Activated CD8-positive, alpha-beta memory T cell treated with anti-CD3 and anti-CD28 coated beads for 4 hours (primary cell): ENCODE measurements at regions not wholly inside any gene's neighbourhood (a gene's known extent, or its start where the extent isn't known, plus 50 kb on each side); places are given as distances from the start of the nearest gene placed in this dataset.

Source experiments
- DNase-seq, 2 donors: peaks; one replicate each; pipeline ENCODE4 v3.0.0-alpha.2; 2020; ENCODE audit warnings: low read depth in 2 of 2

DNA sequence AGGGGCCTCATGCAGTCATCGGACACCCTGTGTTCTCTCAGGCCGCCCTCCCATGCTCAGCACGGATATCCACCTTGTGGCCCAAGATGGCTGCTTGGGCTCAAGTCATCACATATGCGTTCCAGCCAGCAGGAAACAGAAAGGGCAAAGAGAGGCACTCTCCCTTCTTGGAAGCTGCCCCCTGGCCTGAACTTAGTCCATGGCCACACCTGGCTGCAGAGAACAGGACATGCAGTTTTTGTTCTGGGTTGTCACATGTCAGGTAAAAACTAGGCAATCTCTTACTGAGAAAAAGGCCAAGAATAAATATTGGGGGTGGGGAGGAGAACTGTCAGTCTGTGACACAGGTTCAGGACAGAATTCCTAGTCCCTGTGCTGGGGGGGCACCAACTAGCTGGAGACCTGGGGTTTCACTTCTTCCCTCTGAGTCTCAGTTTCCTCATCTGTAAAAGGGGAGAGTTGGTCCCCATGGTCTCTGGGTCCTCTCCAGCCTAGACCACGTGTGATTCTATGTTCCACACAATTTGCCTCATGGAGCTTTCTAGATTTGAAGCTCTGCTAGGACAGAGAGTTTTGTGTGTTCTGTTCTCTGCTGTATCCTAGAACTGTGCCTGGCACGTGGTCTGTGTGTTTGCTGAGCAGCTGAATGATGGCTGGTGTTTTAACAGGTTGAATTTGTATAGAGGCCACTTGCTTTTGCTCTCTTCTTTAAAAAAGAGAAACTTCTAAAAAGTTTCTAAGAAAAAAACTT, 107.2 kb upstream of the ANO1 start:
- DNase-seq, result no peak

DNA sequence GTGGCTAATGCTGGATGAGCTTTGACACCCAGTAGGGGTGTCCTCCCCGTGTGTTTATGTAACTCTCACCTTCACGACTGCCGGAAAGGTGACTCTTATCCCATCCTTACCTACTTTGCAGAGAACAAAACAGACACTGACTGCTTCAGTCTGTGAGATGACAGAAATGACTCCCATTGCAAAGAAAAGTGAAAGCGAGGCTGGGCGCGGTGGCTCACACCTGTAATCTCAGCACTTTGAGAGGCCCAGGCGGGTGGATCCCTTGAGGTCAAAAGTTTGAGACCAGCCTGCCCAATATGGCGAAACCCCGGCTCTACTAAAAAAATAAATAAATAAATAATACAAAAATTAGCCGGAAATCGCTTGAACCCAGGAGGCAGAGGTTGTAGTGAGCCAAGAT, 106.4 kb upstream of the ANO1 start:
- DNase-seq, result no peak

GRCh38 chr11:69972351-69972802, 105.7 kb upstream of the ANO1 start:
- DNase-seq, result no peak

DNA sequence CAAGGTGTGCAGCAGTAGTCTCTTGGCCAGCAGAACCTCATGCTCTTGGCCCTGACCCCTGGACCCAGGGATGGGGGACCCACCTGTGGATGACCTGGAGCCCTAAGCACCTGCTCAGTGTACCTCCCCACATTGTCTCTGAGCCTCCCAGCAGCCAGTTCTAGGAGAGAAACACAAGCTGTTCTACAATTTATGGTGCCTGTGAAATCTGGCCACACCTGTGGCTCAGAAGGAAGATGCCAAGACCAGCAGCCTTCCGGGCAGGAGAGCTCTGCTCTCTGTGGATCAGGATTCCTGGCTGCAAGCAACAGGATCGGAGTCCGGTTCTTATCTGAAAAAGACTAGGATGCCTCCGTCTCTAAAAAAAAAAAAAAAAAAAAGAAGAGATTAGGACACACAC, 103.6 kb upstream of the ANO1 start:
- no peak for DNase-seq

DNA sequence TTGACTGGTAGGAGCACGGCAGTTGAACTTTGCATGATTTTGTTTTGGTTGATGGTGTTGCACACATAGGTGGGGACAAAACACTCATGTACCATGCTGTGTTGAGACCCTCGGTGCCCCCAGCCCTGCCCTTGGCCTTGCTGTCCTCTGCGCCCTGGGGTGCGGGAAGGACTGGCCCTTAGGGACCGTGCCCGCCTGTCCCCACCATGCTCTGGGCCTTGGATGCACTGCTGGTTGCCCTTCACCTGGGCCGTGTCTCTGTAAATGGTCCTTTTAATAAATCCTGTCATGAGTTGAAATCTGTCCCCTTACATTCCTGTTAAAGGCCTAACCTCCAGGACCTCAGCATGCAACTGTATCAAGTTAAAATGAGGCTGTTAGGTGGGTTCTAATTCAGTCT, 102.3 kb upstream of the ANO1 start:
- DNase-seq, result no peak

GRCh38 chr11:69976794-69977193, 101.3 kb upstream of the ANO1 start:
- no peak for DNase-seq

DNA sequence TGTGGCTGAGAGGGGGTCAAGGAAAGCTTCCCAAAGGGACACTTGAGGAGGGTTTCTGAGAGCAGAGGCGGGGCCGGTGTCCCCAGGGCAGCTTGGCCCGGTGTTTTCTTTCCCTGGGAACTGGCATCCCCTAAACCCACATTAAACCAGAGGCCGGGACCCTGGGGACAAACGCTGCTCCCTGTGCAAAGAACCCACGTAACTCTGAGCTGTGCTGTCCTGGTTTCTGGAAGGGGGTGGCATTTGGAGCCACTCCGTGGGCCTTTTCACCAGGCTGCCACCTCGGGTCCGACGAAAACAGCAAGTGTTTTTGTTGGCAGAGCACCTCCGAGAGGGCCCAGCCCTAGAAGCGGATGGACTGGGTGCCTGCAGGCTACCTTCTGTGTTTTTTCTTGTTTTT, 100.2 kb upstream of the ANO1 start:
- DNase-seq, result no peak

DNA sequence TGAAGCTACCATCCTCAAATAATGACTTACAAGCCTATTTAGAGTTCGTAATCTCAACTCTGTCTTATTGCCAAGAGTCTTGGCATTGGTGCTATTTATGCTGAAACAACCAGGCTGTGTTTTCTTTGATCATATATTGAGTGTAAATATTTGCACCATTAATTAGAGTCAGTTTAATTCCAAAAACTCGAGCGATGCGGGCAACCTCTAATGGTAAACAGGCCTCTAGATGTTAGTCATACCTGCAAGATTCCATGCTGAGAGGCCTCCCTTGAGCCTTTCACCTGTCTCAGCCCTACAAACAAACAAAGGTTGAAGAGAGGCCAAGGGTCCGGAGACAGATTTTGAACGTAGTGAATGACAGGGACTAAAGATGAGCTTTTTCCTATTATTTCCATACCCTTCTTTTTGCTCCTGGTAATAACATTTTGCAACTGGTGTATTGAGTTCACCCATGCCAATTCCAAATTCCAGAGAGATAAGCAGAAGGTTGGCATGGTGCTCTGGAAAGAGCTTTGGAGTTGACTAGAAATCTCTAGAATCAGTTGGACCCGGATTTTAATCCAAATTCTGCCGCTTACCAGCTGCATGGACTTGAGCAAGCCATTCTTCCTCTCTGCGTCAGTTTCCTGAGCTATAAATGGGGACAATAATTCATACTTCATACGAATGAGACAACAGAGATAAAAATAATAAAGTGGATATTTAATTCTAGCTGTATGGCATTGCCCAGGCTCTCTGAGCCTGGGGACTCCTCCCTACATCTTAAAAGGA, 99.1 kb upstream of the ANO1 start:
- DNase-seq, result no peak

DNA sequence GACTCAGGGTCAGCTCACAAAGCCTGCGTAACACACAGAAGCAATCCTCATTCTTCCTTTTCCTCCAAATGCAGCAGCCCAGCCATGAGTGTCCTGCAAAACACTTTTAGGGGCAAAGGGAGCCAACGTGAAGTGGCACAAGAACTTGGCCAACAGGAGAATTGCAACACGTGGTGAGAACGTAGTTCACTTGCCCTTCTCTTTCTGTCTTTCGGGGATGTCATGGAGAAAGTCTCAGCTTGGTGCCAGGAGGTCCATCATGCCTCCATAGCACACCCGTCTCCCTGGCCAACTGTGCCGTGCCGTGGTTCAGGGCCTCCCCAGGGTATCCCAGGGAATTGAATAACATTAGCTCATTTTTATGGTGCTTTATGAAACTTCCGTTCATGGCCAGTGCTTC, 98.5 kb upstream of the ANO1 start:
- DNase-seq, result no peak

DNA sequence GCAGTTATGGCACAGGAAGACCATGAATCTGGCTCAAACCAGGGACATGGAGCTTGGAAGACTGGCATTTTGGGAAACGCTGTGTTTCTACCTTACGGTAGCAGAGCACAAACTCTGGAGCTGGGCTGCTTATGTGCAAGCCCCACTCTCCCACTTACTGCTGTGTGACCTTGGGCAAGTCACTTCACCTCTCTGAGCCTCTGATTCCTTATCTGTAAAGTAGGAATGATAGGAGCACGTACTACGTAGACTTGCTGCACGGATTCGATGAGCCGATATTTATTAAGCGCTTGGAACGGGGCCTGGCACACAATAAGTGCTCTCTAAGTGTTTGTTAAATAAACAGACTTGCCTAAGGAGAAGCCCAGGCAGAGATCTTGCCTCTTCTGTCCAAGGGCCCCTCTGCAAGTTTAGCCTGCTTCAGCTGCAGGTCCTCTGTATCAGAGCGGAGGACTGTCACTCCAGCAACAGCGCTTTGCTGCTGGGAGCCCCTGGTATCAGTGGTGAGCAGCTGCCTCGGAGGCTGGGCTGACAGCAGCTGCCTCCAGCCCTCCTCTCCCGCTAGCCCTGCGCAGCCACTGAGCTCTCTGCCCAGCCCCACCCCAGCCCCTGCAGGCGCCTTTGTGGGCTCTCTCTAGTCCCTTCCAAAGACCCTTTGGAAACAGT, 96.9 kb upstream of the ANO1 start:
- DNase-seq, result no peak

- DNase-seq, result no peak
These were observed 95.2 kb upstream of the ANO1 start for GRCh38 chr11:69982690-69983570.

DNA sequence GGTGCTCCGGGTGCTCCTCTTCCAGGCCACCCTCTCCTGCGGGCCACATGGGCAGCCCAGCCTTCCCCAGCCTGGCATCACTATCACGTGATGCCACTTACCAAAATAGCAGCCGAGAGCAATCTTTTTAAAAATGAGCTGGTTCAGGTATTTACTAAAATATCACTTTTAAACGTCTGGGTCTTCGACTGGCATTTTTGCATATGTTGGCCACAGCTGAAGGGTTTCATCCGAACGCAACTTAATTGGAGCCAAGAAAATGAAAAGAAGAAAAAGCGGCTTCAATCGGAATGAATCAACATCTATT, 94.6 kb upstream of the ANO1 start:
- DNase-seq, result no peak

- DNase-seq, result no peak
These were observed 94.1 kb upstream of the ANO1 start for GRCh38 chr11:69983897-69984438.

GRCh38 chr11:69984457-69985261, 93.5 kb upstream of the ANO1 start:
- DNase-seq, result no peak

- DNase-seq, result no peak
These were observed 92.8 kb upstream of the ANO1 start for GRCh38 chr11:69985331-69985640.

DNA sequence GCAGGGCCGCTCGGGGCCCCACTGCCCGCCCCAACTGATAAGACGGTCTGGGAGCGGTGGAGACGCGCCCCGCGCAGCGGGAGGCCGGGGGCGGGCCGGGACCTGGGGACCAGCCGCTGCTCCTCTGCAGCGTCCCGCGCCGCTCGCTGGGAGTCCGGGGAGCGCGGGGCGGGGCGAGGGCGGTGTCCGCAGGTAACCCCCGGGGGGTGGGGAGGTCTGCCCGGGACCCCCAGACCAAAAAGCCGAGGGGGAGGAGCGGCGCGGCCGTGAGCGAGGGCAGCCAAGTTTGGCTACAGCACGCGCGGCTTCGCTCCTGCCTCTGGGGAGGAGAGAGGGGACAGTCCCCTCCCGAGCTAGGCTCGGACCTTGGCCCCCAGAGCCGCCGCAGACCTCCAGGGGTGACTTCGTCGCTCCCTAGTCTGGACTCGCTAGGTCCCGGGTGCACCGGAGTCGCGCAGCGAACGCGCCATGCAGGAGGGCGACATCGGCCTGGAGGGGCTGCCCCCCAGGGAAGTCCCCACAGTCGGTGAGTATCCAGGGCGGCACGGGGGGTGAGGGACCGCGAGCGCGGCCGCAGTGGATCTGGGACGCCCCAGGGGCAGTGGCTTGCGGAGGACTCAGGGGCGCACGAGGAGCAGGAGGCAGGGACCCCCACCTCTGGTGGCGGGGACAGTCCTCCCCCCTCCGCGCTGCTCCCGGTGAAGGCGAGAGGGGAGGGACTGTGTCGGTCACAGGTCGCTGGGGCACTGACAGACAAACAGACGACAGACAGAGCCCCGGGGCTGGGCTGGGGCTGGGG, 92.3 kb upstream of the ANO1 start:
- no peak for DNase-seq

DNA sequence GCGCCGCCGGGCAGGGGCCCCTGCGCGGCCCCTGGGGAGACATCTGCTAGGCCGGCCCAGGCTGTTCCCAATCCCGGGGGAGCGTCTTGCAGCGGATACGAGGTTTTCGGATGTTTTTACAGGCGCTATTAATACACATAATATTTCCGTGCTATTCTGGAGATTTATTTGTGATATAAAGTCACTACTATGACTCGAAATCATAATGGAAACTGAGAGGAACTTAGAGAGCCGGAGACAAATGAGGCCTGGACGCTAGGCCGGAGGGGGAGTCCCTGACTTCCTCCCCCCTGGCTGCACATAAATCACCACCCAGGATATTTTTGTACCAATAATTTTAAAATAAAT, 91.7 kb upstream of the ANO1 start:
- DNase-seq, result no peak

- DNase-seq, result no peak
These were observed 91.3 kb upstream of the ANO1 start for GRCh38 chr11:69986830-69987229.

GRCh38 chr11:69992026-69992425, 86.1 kb upstream of the ANO1 start:
- DNase-seq, result no peak

DNA sequence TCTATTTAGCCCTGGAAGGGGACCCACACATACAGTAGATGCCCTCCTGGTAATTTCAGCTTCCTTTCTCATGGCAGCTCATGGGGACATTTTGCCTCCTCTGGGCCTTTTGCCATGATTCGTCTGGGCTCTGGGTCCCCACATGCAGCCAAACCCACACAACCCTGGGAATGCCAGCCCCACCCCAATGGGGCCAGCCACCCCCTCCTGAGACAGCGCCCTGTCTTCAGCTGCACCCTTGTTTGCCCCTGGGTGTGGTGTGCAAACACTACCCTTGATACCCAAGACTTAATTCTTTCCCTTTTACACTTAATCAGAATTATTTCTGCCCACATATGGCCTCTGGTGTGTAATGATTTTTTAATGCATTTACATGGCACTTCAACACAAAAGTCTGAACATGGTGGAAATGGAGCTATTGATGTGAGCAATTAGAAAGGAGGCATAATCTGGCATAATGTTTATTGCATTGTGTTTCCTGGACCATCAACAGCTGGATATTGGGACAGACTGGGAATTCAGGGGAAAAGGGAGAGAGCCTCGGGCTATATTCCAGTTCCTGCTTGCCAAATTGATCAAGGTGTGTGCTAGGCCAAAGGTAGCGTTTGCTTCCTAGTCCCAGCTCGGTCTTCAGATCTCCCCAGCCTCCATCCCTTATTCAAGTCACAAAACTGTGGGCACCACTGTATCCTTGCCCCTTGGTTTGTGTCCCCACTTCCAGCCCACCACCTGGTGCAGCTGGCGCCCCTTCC, 85.0 kb upstream of the ANO1 start:
- DNase-seq, result no peak
